OCI-LY1 (cell line): ENCODE measurements at regions not wholly inside any gene's neighbourhood (a gene's known extent, or its start where the extent isn't known, plus 50 kb on each side); places are given as distances from the start of the nearest gene placed in this dataset.

Source experiments
- EZH2 ChIP-seq: fragments of 200-600 bp; sonication (generic), shearing (Covaris generic); IDR thresholded peaks from 2 replicates; pipeline ENCODE4 v1.8.0; 2017; ENCODE audit warnings: borderline replicate concordance, mixed run types, mild to moderate bottlenecking, antibody characterized with exemption, low read length, moderate library complexity, mixed read lengths
- TF ChIP-seq, protein P1 (sequence below): fragments of 200-600 bp; sonication (generic), shearing (Covaris generic); IDR thresholded peaks from 2 replicates; pipeline ENCODE4 v1.5.1; 2017; ENCODE audit warnings: mild to moderate bottlenecking, antibody characterized with exemption, low read length, moderate library complexity, mixed read lengths

DNA sequence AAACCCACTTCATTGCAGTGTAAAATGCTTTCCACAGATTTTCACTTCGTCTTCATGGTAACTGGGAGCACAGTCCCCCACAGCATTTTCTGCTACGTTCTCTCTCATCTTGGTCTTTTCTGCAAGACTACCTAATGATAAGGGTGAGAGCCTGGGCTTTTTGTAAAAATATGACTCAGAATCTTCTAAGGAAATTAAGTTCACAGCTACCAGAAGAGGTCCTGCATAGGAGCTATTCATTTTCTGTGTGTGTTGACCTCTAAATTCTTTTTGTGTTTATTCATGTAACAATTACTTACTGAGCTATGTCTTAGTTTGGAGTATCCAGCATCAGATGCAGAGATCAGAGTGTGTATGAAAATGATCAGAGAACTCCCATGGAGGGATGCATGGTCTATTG, 192.2 kb downstream of the CPEB2 start:
- TF ChIP-seq, protein P1, sequence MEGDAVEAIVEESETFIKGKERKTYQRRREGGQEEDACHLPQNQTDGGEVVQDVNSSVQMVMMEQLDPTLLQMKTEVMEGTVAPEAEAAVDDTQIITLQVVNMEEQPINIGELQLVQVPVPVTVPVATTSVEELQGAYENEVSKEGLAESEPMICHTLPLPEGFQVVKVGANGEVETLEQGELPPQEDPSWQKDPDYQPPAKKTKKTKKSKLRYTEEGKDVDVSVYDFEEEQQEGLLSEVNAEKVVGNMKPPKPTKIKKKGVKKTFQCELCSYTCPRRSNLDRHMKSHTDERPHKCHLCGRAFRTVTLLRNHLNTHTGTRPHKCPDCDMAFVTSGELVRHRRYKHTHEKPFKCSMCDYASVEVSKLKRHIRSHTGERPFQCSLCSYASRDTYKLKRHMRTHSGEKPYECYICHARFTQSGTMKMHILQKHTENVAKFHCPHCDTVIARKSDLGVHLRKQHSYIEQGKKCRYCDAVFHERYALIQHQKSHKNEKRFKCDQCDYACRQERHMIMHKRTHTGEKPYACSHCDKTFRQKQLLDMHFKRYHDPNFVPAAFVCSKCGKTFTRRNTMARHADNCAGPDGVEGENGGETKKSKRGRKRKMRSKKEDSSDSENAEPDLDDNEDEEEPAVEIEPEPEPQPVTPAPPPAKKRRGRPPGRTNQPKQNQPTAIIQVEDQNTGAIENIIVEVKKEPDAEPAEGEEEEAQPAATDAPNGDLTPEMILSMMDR = no peak
- no peak for TF ChIP-seq EZH2
